Large intestine (tissue), 3 donors: ENCODE measurements at regions not wholly inside any gene's neighbourhood (a gene's known extent, or its start where the extent isn't known, plus 50 kb on each side); places are given as distances from the start of the nearest gene placed in this dataset.

Source experiments
- DNase-seq, 2 donors: peaks; one replicate each; pipeline versions ENCODE4 v3.0.0 to v3.0.0-alpha.2; 2013
- H3K27ac ChIP-seq: one replicate; pipeline ENCODE4 v1.5.1; 2013; ENCODE audit warnings: low read length
- H3K27me3 ChIP-seq: 2 replicates; pipeline ENCODE4 v1.6.1; 2013; ENCODE audit warnings: low read length; ENCODE audit not compliant: control insufficient read depth, insufficient read depth
- H3K36me3 ChIP-seq: 2 replicates; pipeline ENCODE4 v1.6.1; 2013; ENCODE audit warnings: low read length; ENCODE audit not compliant: control insufficient read depth, insufficient read depth
- H3K4me1 ChIP-seq: one replicate; pipeline ENCODE4 v1.6.1; 2013; ENCODE audit warnings: low read length; ENCODE audit not compliant: control insufficient read depth, insufficient read depth
- H3K4me3 ChIP-seq: one replicate; pipeline ENCODE4 v1.5.1; 2013; ENCODE audit warnings: low read length
- H3K9me3 ChIP-seq: one replicate; pipeline ENCODE4 v1.6.1; 2013; ENCODE audit warnings: mild to moderate bottlenecking, low read depth, low read length, moderate library complexity; ENCODE audit not compliant: control insufficient read depth
- WGBS: methylation state at CpG from one replicate; pipeline ENCODE4 v1.1.5; 2013; ENCODE audit warnings: low lambda C conversion rate; ENCODE audit not compliant: insufficient coverage; 5-methylcytosine and 5-hydroxymethylcytosine counted together

GRCh38 chr7:131100357-131101054 lies 227.2 kb upstream of the MKLN1 start:
- Histone ChIP-seq H3K36me3 (no peaks in the 10 kb centered on the region), H3K4me3 (no peak overlapping the region), H3K9me3 (no peaks in the 10 kb centered on the region), H3K4me1 (peaks cover 4% of the 10 kb centered on the region), H3K27me3 (peaks cover 13% of the 10 kb centered on the region), H3K27ac (no peak overlapping the region)
- 82% methylated on average over 4 of the region's 10 CpGs for WGBS
- no peak for DNase-seq

DNA sequence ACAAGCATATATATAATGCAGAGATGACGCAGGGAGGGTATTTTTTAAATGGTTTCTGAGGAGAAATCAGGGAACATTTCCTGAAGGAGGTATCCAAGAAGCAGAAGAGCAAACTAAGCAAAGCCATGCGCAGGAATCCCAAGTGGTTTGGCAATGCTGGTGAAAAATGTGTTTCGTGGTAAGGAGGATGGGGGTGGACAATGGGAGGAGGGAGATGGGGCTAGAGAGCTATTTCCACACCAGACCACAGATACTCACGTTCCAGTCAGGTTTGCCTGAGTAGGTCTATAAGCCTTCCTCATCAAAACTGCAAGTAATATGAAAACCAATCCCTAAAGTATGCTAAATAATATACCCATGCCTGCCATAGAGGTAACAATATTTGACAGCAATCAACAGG lies 223.7 kb upstream of the MKLN1 start:
- H3K27ac ChIP-seq, result no peak overlapping the region
- no peak for DNase-seq
- no peak overlapping the region for H3K4me3 ChIP-seq
- no peaks in the 10 kb centered on the region for H3K36me3 ChIP-seq
- no CpG with 5 or more reads among the region's 4 CpGs for WGBS
- peaks cover 10% of the 10 kb centered on the region for H3K4me1 ChIP-seq
- H3K9me3 ChIP-seq, result no peaks in the 10 kb centered on the region
- H3K27me3 ChIP-seq, result peaks cover 34% of the 10 kb centered on the region

DNA sequence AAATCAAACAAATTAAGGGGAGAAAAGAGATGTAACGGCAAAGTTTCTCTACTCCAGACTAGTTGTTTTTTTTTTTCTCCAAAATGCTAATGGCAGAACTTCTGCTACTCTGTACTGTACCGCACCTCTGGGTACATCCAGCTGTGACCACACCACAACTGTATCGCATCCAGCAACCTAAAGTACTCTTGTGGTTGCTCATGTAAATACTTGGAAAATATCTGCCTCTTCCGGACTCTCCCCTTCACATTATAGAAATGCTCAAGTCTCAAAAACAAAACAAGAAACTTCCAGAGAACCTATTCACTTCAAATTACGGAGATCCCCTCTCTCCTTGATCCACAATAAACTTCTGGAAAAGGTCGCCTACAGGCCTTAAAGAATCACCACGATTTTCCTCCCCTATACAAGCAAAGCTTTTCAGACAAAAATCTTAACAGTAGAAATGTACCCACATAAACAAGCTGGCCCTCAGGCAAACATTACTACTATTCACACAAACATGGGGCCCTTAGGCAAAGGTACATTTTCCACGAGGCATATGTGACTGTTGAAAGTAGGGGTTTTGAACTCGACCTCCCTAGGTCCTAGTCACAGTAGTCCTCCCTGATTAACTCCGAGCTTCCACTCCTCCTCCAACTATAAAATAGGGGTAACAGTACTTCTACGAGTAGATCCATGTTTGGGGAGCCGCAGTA lies 222.9 kb upstream of the MKLN1 start:
- no peak for DNase-seq
- Histone ChIP-seq H3K27ac (no peak overlapping the region), H3K4me3 (no peak overlapping the region), H3K36me3 (no peaks in the 10 kb centered on the region), H3K27me3 (peaks cover 41% of the 10 kb centered on the region), H3K9me3 (peaks cover 2% of the 10 kb centered on the region), H3K4me1 (peaks cover 13% of the 10 kb centered on the region)
- 80% methylated on average over 1 of the region's 12 CpGs for WGBS

DNA sequence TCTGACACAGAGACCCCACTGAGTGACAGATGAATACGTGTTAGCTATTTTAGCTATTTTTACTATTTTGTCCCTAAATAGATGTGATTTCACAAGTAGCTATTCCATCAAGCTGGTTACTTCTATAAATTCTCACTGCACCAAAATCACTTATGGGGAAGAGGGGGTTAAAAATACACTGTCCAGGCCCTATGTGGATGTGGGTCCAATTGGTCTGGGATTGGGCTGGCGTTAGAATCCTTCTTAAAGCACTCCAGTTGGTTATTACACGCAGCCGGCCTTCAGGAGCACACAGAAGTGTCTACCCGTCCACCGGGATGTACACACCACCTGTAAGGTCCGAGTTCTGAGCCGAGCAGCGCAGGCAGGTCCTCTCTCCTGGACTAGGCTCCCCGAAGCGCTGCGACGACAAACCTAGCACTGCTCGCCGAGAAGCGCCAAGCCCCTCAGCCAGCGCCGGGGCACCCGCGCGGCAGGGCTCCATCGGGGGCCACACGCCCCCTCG lies 222.3 kb upstream of the MKLN1 start:
- H3K27ac ChIP-seq, result peak overlapping the region; percentile 48
- no peaks in the 10 kb centered on the region for H3K36me3 ChIP-seq
- H3K4me1 ChIP-seq, result peaks cover 14% of the 10 kb centered on the region
- no peak for DNase-seq
- H3K27me3 ChIP-seq, result peaks cover 47% of the 10 kb centered on the region
- WGBS, result no CpG with 5 or more reads among the region's 24 CpGs
- peak overlapping the region; percentile 45 for H3K4me3 ChIP-seq
- peaks cover 3% of the 10 kb centered on the region for H3K9me3 ChIP-seq

DNA sequence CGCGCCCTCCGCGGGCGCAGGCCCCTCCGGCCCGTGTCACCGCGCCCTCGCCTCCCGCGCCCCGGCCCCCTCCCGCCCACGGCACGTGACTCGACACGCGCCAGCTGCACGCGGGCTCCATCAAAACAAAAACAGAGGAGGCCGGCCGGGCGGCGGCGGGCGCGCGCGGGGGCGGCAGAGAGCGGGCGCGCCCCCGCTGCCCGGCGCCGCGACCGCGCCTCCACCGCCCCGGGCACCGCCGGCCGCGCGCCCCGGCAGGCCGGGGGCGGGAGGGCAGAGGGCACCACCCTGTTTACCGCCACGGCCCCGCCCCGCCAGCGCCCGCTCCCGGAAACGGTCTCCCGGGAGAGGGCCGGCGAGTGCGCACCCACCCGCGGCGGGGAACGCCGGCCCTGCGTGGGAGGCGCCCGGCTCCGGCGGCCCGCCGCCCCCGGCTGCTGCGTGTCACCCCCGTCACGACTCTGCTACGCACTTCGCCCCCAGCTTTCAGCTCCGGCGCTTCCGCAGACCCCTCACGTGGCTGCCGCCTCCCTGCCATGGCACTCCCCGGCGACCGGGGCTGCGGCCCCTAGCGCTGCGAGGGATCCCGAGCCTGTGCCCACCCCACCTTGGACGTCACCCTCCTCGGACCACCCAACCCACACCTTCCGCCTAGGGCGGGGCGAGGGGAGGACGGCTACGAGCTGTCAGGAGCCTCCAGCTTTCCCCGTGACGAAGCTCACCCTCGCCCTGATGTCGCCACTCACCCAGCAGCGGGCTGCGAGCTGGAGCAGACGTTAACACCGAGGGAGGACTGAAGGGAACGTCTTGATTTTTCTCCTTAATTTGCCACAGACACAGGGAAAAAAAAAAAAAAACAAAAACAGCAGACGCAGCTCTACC lies 221.6 kb upstream of the MKLN1 start:
- H3K4me1 ChIP-seq, result peaks cover 14% of the 10 kb centered on the region
- WGBS, result no CpG with 5 or more reads among the region's 110 CpGs
- peaks cover 54% of the 10 kb centered on the region for H3K27me3 ChIP-seq
- H3K9me3 ChIP-seq, result peaks cover 3% of the 10 kb centered on the region
- H3K27ac ChIP-seq, result peak overlapping the region; percentile 74
- no peaks in the 10 kb centered on the region for H3K36me3 ChIP-seq
- H3K4me3 ChIP-seq, result peak overlapping the region; percentile 76
- DNase-seq, result peak; percentile 61 to 87

DNA sequence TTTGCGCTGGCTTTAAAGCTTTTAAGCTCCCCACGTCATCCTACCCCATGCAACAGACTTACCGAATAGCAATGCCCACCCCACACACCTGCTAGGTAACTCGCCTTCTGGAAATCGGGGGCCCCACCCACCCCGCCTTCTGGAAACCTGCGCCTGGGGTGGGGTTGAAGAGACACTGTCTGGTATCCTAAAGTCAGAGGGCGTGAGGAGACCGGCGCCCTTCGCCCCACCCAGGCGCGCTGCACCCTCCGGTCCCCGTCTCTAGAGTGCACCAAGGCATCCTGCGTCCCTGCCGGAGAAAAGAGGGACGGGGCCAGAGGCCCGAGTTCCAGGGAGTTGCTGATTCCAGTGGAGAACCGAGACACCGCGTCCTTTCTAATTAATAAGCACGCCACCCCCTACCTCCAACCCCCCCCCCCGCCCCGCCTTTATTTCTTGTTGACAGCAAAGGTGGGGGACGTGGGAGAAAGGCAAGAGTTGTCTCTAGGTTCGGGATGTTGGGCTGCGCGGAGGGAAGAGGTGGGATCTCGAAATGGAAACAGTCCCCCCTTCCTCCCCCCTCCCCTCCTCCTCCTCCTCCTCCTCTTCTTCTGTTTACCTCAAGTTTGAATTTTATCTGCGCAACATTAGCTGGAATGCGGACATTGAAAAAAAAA lies 220.9 kb upstream of the MKLN1 start:
- peak overlapping the region; percentile 74 for H3K27ac ChIP-seq
- H3K27me3 ChIP-seq, result peaks cover 61% of the 10 kb centered on the region
- H3K4me1 ChIP-seq, result peaks cover 16% of the 10 kb centered on the region
- no peaks in the 10 kb centered on the region for H3K36me3 ChIP-seq
- peaks cover 3% of the 10 kb centered on the region for H3K9me3 ChIP-seq
- DNase-seq, result peak in 1 of 2 donors; percentile 16
- peak overlapping the region; percentile 76 for H3K4me3 ChIP-seq
- no CpG with 5 or more reads among the region's 32 CpGs for WGBS

- Histone ChIP-seq H3K27ac (peak overlapping the region; percentile 68), H3K36me3 (no peaks in the 10 kb centered on the region), H3K4me3 (peak overlapping the region; percentile 76), H3K27me3 (peaks cover 66% of the 10 kb centered on the region), H3K9me3 (peaks cover 3% of the 10 kb centered on the region), H3K4me1 (peaks cover 16% of the 10 kb centered on the region)
- DNase-seq, result peak; percentile 65 to 83
- WGBS, result no CpG with 5 or more reads among the region's 63 CpGs
These were observed 220.1 kb upstream of the MKLN1 start for GRCh38 chr7:131107337-131108211.

- peak overlapping the region; percentile 76 for H3K4me3 ChIP-seq
- H3K9me3 ChIP-seq, result peaks cover 3% of the 10 kb centered on the region
- no CpG with 5 or more reads among the region's 30 CpGs for WGBS
- H3K27ac ChIP-seq, result peak overlapping the region; percentile 68
- peaks cover 16% of the 10 kb centered on the region for H3K4me1 ChIP-seq
- peak in 1 of 2 donors; percentile 17 for DNase-seq
- no peaks in the 10 kb centered on the region for H3K36me3 ChIP-seq
- H3K27me3 ChIP-seq, result peaks cover 74% of the 10 kb centered on the region
These were observed 219.3 kb upstream of the MKLN1 start for GRCh38 chr7:131108212-131108940.
